HS-27A (cell line): ENCODE measurements at regions not wholly inside any gene's neighbourhood (a gene's known extent, or its start where the extent isn't known, plus 50 kb on each side); places are given as distances from the start of the nearest gene placed in this dataset.

Source experiments
- DNase-seq: peaks from one replicate; pipeline ENCODE4 v3.0.0-alpha.2; 2012; ENCODE audit warnings: low read depth, missing footprints

- no peak for DNase-seq
Observed at GRCh38 chr10:78274491-78274890, 240.8 kb downstream of the RPS24 start.

- DNase-seq: no peak
Observed at GRCh38 chr10:78276139-78276538, 242.5 kb downstream of the RPS24 start.

- DNase-seq: no peak
Observed at GRCh38 chr10:78277314-78278057, 243.8 kb downstream of the RPS24 start.

GRCh38 chr10:78278058-78278404 lies 244.4 kb downstream of the RPS24 start:
- DNase-seq: no peak

GRCh38 chr10:78279756-78280155 lies 246.1 kb downstream of the RPS24 start:
- no peak for DNase-seq

GRCh38 chr10:78280604-78281003 lies 246.9 kb downstream of the RPS24 start:
- DNase-seq: no peak

- no peak for DNase-seq
Observed at GRCh38 chr10:78281627-78282026, 248.0 kb downstream of the RPS24 start.

GRCh38 chr10:78283069-78283682 lies 249.5 kb downstream of the RPS24 start:
- DNase-seq: no peak

- DNase-seq: no peak
Observed at GRCh38 chr10:78284381-78284780, 250.7 kb downstream of the RPS24 start.

- DNase-seq: no peak
Observed at GRCh38 chr10:78285226-78285625, 251.6 kb downstream of the RPS24 start.

GRCh38 chr10:78286186-78286585 lies 252.5 kb downstream of the RPS24 start:
- DNase-seq: no peak

- no peak for DNase-seq
Observed at GRCh38 chr10:78286668-78287067, 253.0 kb downstream of the RPS24 start.

- no peak for DNase-seq
Observed at GRCh38 chr10:78287618-78288017, 254.0 kb downstream of the RPS24 start.

- DNase-seq: no peak
Observed at GRCh38 chr10:78288663-78289062, 255.0 kb downstream of the RPS24 start.

- no peak for DNase-seq
Observed at GRCh38 chr10:78290131-78290750, 256.6 kb downstream of the RPS24 start.

GRCh38 chr10:78291722-78292121 lies 258.1 kb downstream of the RPS24 start:
- no peak for DNase-seq

- DNase-seq: no peak
Observed at GRCh38 chr10:78292250-78292981, 258.8 kb downstream of the RPS24 start.

GRCh38 chr10:78292982-78293865 lies 259.6 kb downstream of the RPS24 start:
- no peak for DNase-seq

- no peak for DNase-seq
Observed at GRCh38 chr10:78295242-78295641, 261.6 kb downstream of the RPS24 start.

- no peak for DNase-seq
Observed at GRCh38 chr10:78296785-78297184, 263.1 kb downstream of the RPS24 start.

- DNase-seq: no peak
Observed at GRCh38 chr10:78297997-78298396, 264.3 kb downstream of the RPS24 start.

GRCh38 chr10:78298835-78299234 lies 265.2 kb downstream of the RPS24 start:
- DNase-seq: no peak
